ENCODE measurements at regions not wholly inside any gene's neighbourhood (a gene's known extent, or its start where the extent isn't known, plus 50 kb on each side); places are given as distances from the start of the nearest gene placed in this dataset.

DNA sequence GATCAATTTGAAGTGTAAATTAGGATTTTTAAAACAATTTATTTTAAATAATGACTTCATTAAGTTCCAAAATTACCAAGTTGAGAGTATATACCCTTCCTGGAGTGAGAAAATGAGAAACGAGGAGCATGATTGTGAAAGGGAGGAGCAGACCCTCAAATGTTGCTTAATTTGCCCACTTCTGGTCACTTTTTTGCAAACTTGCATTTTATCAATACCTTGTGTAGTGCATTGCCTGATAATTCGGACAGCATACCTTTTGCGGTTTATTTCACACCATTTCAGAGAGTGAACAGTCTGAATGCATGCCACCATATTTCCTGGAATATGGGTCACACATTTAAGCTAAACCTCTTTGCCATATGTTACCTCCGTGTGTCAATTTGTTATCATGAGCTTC is 669.7 kb downstream of the RNF144A start:
- Histone ChIP-seq H3K27ac (ENCODE audit: low read depth, low read length) (no peak overlapping the region), H3K14ac (ENCODE audit: low read length) (no peak overlapping the region), H3K79me1 (ENCODE audit: low read length) (no peaks in the 10 kb centered on the region), H2AK5ac (ENCODE audit: low read length) (no peak overlapping the region), H3K4me2 (ENCODE audit: low read length) (no peak overlapping the region), H3K36me3 (ENCODE audit: control insufficient read depth in 1 of 2, insufficient read depth in 2 of 2, low read length in 2 of 2) (no peaks in the 10 kb centered on the region), H3K4me3 (ENCODE audit: low read depth, low read length) (no peak overlapping the region), H4K12ac (ENCODE audit: low read depth, low read length) (no peak overlapping the region), H3K23ac (ENCODE audit: low read length) (no peak overlapping the region), H4K8ac (ENCODE audit: low read depth, low read length) (no peak overlapping the region), H3K27me3 (ENCODE audit: insufficient read depth, low read length) (no peaks in the 10 kb centered on the region), H2BK5ac (ENCODE audit: low read depth, low read length, poor library complexity) (no peak overlapping the region), H2BK120ac (ENCODE audit: insufficient read depth, low read length, poor library complexity) (no peak overlapping the region), H2AFZ (ENCODE audit: insufficient read depth, low read length, poor library complexity) (no peak overlapping the region), H3K9ac (ENCODE audit: low read length) (no peak overlapping the region), H3K9me3 (ENCODE audit: insufficient read depth, low read depth, low read length) (no peaks in the 10 kb centered on the region), H2BK12ac (ENCODE audit: low read length) (no peak overlapping the region), H3K79me2 (ENCODE audit: control insufficient read depth, insufficient read depth, low read length, poor library complexity) (no peaks in the 10 kb centered on the region), H3K4ac (ENCODE audit: low read depth, low read length) (no peak overlapping the region), H3K18ac (ENCODE audit: low read length) (no peak overlapping the region), H3K4me1 (ENCODE audit: control insufficient read depth in 1 of 2, insufficient read depth in 2 of 2, low read length in 2 of 2) (no peaks in the 10 kb centered on the region), H4K91ac (ENCODE audit: low read depth, low read length) (no peak overlapping the region)
- WGBS (ENCODE audit: extremely low coverage, insufficient coverage, insufficient read length): no CpG with 5 or more reads among the region's 4 CpGs
- DNase-seq: no peak

GRCh38 chr2:7588295-7588694 is 671.1 kb downstream of the RNF144A start:
- Histone ChIP-seq H2BK5ac (ENCODE audit: low read depth, low read length, poor library complexity) (no peak overlapping the region), H2BK12ac (ENCODE audit: low read length) (no peak overlapping the region), H3K4me1 (ENCODE audit: control insufficient read depth in 1 of 2, insufficient read depth in 2 of 2, low read length in 2 of 2) (no peaks in the 10 kb centered on the region), H3K9ac (ENCODE audit: low read length) (no peak overlapping the region), H3K36me3 (ENCODE audit: control insufficient read depth in 1 of 2, insufficient read depth in 2 of 2, low read length in 2 of 2) (no peaks in the 10 kb centered on the region), H4K91ac (ENCODE audit: low read depth, low read length) (no peak overlapping the region), H4K12ac (ENCODE audit: low read depth, low read length) (no peak overlapping the region), H3K27ac (ENCODE audit: low read depth, low read length) (no peak overlapping the region), H3K4me3 (ENCODE audit: low read depth, low read length) (no peak overlapping the region), H4K8ac (ENCODE audit: low read depth, low read length) (no peak overlapping the region), H3K23ac (ENCODE audit: low read length) (no peak overlapping the region), H3K79me1 (ENCODE audit: low read length) (no peaks in the 10 kb centered on the region), H3K14ac (ENCODE audit: low read length) (no peak overlapping the region), H3K9me3 (ENCODE audit: insufficient read depth, low read depth, low read length) (no peaks in the 10 kb centered on the region), H3K4me2 (ENCODE audit: low read length) (no peak overlapping the region), H3K18ac (ENCODE audit: low read length) (no peak overlapping the region), H3K4ac (ENCODE audit: low read depth, low read length) (no peak overlapping the region), H3K27me3 (ENCODE audit: insufficient read depth, low read length) (no peaks in the 10 kb centered on the region), H3K79me2 (ENCODE audit: control insufficient read depth, insufficient read depth, low read length, poor library complexity) (no peaks in the 10 kb centered on the region), H2AFZ (ENCODE audit: insufficient read depth, low read length, poor library complexity) (no peak overlapping the region), H2AK5ac (ENCODE audit: low read length) (no peak overlapping the region), H2BK120ac (ENCODE audit: insufficient read depth, low read length, poor library complexity) (no peak overlapping the region)
- peak in 1 of 2 donors; percentile 26 for DNase-seq
- WGBS (ENCODE audit: extremely low coverage, insufficient coverage, insufficient read length): no CpG with 5 or more reads among the region's 5 CpGs

DNA sequence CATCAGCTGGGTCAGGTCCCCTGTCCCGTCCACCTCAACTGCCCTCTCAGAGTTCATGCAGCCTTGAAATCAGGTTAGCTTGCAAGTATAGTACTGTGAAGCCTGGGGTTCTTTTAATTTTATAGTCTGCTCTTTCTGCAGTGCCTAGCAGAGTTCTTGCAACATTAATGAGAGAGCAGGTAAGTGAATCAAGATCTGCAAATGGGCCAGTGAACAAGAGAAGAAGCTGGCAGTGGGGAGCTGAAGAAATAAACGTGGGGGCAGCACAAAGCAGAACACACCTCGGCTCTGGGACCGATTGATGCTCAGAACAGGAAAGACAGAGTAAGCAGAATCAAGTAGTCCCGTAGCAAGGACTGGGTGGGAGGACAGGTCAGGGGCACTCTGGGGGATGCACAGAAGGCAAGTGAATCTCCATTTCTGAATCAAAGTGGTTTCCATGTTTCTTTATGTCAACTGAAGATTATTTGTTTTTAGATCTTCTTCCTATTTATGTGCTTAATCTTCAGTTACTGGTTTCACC is 675.5 kb downstream of the RNF144A start:
- Histone ChIP-seq H2BK120ac (ENCODE audit: insufficient read depth, low read length, poor library complexity) (no peak overlapping the region), H3K4me2 (ENCODE audit: low read length) (no peak overlapping the region), H3K23ac (ENCODE audit: low read length) (no peak overlapping the region), H4K91ac (ENCODE audit: low read depth, low read length) (no peak overlapping the region), H3K14ac (ENCODE audit: low read length) (no peak overlapping the region), H3K9me3 (ENCODE audit: insufficient read depth, low read depth, low read length) (no peaks in the 10 kb centered on the region), H3K79me1 (ENCODE audit: low read length) (no peaks in the 10 kb centered on the region), H2AFZ (ENCODE audit: insufficient read depth, low read length, poor library complexity) (no peak overlapping the region), H3K4me3 (ENCODE audit: low read depth, low read length) (no peak overlapping the region), H3K4me1 (ENCODE audit: control insufficient read depth in 1 of 2, insufficient read depth in 2 of 2, low read length in 2 of 2) (no peaks in the 10 kb centered on the region), H2BK12ac (ENCODE audit: low read length) (no peak overlapping the region), H3K18ac (ENCODE audit: low read length) (no peak overlapping the region), H3K27ac (ENCODE audit: low read depth, low read length) (no peak overlapping the region), H3K36me3 (ENCODE audit: control insufficient read depth in 1 of 2, insufficient read depth in 2 of 2, low read length in 2 of 2) (no peaks in the 10 kb centered on the region), H3K9ac (ENCODE audit: low read length) (no peak overlapping the region), H4K12ac (ENCODE audit: low read depth, low read length) (no peak overlapping the region), H2AK5ac (ENCODE audit: low read length) (no peak overlapping the region), H3K27me3 (ENCODE audit: insufficient read depth, low read length) (no peaks in the 10 kb centered on the region), H3K4ac (ENCODE audit: low read depth, low read length) (no peak overlapping the region), H4K8ac (ENCODE audit: low read depth, low read length) (no peak overlapping the region), H3K79me2 (ENCODE audit: control insufficient read depth, insufficient read depth, low read length, poor library complexity) (no peaks in the 10 kb centered on the region), H2BK5ac (ENCODE audit: low read depth, low read length, poor library complexity) (no peak overlapping the region)
- no CpG with 5 or more reads among the region's 5 CpGs for WGBS (ENCODE audit: extremely low coverage, insufficient coverage, insufficient read length)
- no peak for DNase-seq

DNA sequence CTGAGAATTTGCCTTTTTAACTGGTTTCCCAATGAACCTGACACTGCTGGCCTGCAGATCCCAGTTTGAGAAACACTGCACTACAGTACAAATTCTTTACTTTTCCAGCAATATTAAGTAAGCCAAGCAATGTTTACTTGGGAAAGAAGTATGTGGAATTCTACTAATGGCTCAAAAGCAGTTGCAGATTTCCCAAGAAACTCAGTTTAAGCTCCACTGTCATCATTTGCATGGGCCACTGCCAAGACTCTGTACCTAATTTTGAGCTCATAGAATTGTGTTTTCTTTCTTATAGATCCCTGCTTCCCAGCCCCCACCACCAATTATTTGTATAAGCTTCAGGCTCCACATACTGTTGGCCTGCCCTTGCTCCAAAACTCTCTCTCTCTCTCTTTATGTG is 676.1 kb downstream of the RNF144A start:
- H2BK120ac ChIP-seq (ENCODE audit: insufficient read depth, low read length, poor library complexity): no peak overlapping the region
- H4K91ac ChIP-seq (ENCODE audit: low read depth, low read length): no peak overlapping the region
- no peak overlapping the region for H2AFZ ChIP-seq (ENCODE audit: insufficient read depth, low read length, poor library complexity)
- no peak overlapping the region for H4K8ac ChIP-seq (ENCODE audit: low read depth, low read length)
- H3K23ac ChIP-seq (ENCODE audit: low read length): no peak overlapping the region
- no peak overlapping the region for H3K14ac ChIP-seq (ENCODE audit: low read length)
- no peak overlapping the region for H2BK12ac ChIP-seq (ENCODE audit: low read length)
- no peaks in the 10 kb centered on the region for H3K79me2 ChIP-seq (ENCODE audit: control insufficient read depth, insufficient read depth, low read length, poor library complexity)
- no peaks in the 10 kb centered on the region for H3K27me3 ChIP-seq (ENCODE audit: insufficient read depth, low read length)
- H3K36me3 ChIP-seq (ENCODE audit: control insufficient read depth in 1 of 2, insufficient read depth in 2 of 2, low read length in 2 of 2): no peaks in the 10 kb centered on the region
- no peak overlapping the region for H3K9ac ChIP-seq (ENCODE audit: low read length)
- H3K4me1 ChIP-seq (ENCODE audit: control insufficient read depth in 1 of 2, insufficient read depth in 2 of 2, low read length in 2 of 2): no peaks in the 10 kb centered on the region
- no peak overlapping the region for H2AK5ac ChIP-seq (ENCODE audit: low read length)
- no peak overlapping the region for H3K18ac ChIP-seq (ENCODE audit: low read length)
- H3K4me2 ChIP-seq (ENCODE audit: low read length): no peak overlapping the region
- no peak overlapping the region for H4K12ac ChIP-seq (ENCODE audit: low read depth, low read length)
- H3K27ac ChIP-seq (ENCODE audit: low read depth, low read length): no peak overlapping the region
- DNase-seq: peak; percentile 48 to 72
- H3K79me1 ChIP-seq (ENCODE audit: low read length): no peaks in the 10 kb centered on the region
- H3K9me3 ChIP-seq (ENCODE audit: insufficient read depth, low read depth, low read length): no peaks in the 10 kb centered on the region
- H3K4ac ChIP-seq (ENCODE audit: low read depth, low read length): no peak overlapping the region
- no peak overlapping the region for H2BK5ac ChIP-seq (ENCODE audit: low read depth, low read length, poor library complexity)
- H3K4me3 ChIP-seq (ENCODE audit: low read depth, low read length): no peak overlapping the region

All from trophoblast cell (in vitro differentiated cells and primary cell).